ENCODE measurements at regions not wholly inside any gene's neighbourhood (a gene's known extent, or its start where the extent isn't known, plus 50 kb on each side); places are given as distances from the start of the nearest gene placed in this dataset.
"Not testable (repeated sequence)": the region's sequence is repeated elsewhere in the genome, so short reads cannot be mapped to it uniquely, and the experiment has no call there.

DNA sequence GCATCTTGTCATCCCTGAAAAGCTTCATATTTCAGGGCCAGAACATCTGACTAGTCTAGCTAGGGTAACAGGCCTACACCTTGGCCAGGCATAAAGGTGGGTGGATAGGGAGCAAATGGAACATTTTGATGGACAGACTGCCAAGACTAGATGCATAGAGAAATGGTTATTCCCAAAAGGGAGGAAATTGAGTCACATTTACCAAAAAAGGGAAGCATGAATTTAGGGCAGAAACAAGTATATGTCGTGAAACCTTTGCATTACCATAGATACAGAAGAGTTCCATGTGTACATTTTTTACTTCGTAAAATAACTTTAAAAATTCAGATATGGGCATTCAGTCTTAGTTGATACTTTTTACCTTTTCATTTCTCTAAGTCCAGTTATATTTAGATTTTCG is 101.3 kb upstream of the ZEB2 start:
- peaks cover 2% of the 10 kb centered on the region for H3K4me1 ChIP-seq
- no peak for ATAC-seq
- TF ChIP-seq, protein P1, sequence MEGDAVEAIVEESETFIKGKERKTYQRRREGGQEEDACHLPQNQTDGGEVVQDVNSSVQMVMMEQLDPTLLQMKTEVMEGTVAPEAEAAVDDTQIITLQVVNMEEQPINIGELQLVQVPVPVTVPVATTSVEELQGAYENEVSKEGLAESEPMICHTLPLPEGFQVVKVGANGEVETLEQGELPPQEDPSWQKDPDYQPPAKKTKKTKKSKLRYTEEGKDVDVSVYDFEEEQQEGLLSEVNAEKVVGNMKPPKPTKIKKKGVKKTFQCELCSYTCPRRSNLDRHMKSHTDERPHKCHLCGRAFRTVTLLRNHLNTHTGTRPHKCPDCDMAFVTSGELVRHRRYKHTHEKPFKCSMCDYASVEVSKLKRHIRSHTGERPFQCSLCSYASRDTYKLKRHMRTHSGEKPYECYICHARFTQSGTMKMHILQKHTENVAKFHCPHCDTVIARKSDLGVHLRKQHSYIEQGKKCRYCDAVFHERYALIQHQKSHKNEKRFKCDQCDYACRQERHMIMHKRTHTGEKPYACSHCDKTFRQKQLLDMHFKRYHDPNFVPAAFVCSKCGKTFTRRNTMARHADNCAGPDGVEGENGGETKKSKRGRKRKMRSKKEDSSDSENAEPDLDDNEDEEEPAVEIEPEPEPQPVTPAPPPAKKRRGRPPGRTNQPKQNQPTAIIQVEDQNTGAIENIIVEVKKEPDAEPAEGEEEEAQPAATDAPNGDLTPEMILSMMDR (IDR thresholded peaks at IDR 0.05) = no peak

DNA sequence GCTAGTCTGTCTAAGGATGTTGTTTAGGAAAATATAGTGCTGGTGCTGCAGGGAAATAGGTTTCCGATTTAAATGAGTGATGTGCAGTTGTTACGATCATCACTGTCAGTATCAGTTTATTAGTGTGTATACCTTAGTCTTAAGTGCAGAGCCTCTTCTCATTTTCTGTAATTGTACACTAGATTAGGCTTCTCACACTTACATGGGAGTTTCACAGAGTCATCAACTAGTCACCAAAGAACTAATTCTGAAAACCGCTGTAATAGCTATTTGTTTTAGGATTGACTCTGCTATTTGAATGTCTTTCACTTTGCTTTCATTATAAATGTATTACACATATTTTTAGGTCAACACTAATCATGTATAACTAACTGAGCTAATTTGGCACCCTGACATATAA is 99.8 kb upstream of the ZEB2 start:
- TF ChIP-seq, protein P1 (IDR thresholded peaks at IDR 0.05) = no peak
- no peaks in the 10 kb centered on the region for H3K9me3 ChIP-seq
- intact Hi-C loops (cut with DNase I) = no loop called here
- H3K27me3 ChIP-seq = no peaks in the 10 kb centered on the region
- no peak overlapping the region for H3K4me3 ChIP-seq
- H3K27ac ChIP-seq = no peak overlapping the region
- H3K4me1 ChIP-seq = peaks cover 9% of the 10 kb centered on the region
- no peaks in the 10 kb centered on the region for H3K36me3 ChIP-seq
- DNase-seq (no peak), ATAC-seq (no peak)

More for the DNA sequence above, 101.3 kb upstream of the ZEB2 start:
- no peaks in the 10 kb centered on the region for H3K9me3 ChIP-seq
- H3K4me3 ChIP-seq = no peak overlapping the region
- DNase-seq = no peak
- no peak overlapping the region for H3K27ac ChIP-seq
- intact Hi-C loops (cut with DNase I) = no loop called here
- no peaks in the 10 kb centered on the region for H3K36me3 ChIP-seq
- H3K27me3 ChIP-seq = no peaks in the 10 kb centered on the region

- H3K4me3 ChIP-seq; H3K4me1 ChIP-seq; DNase-seq; H3K36me3 ChIP-seq; intact Hi-C loops (cut with DNase I); H3K27ac ChIP-seq; H3K9me3 ChIP-seq; H3K27me3 ChIP-seq; ATAC-seq: not testable (repeated sequence)
Observed at GRCh38 chr2:144617171-144617570, 97.3 kb upstream of the ZEB2 start.

- no peak overlapping the region for H3K27ac ChIP-seq
- intact Hi-C loops (cut with DNase I) = no loop called here
- no peak for ATAC-seq
- DNase-seq = no peak
- H3K4me1 ChIP-seq = peaks cover 9% of the 10 kb centered on the region
- TF ChIP-seq, protein P1 (IDR thresholded peaks at IDR 0.05) = no peak
- H3K36me3 ChIP-seq = no peaks in the 10 kb centered on the region
- no peaks in the 10 kb centered on the region for H3K9me3 ChIP-seq
- no peak overlapping the region for H3K4me3 ChIP-seq
- no peaks in the 10 kb centered on the region for H3K27me3 ChIP-seq
Observed at GRCh38 chr2:144615866-144616565, 96.1 kb upstream of the ZEB2 start.

GRCh38 chr2:144607891-144608521 is 88.1 kb upstream of the ZEB2 start:
- DNase-seq = no peak
- peak; percentile 77 for ATAC-seq

DNA sequence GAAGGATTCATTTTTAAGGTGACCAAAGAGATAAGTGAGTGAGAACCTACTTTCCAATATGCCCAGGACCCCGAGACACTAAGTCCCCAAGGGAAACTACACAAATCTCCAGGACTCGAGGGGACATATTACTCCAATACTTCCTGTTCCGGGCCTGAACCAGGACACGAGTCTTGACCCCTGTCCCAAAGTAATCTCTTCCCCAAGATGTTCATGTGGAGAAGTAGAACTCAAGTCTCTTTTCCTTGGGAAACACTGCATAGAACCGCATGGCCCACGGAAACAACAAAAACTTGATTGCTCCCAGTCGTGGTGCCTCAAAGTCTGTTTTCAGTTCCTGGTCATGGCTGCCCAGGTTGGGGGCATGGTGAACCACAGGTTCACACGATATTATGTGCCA is 87.2 kb upstream of the ZEB2 start:
- Histone ChIP-seq H3K27ac (peak overlapping the region; percentile 31), H3K9me3 (no peaks in the 10 kb centered on the region), H3K27me3 (no peaks in the 10 kb centered on the region), H3K4me1 (peaks cover 3% of the 10 kb centered on the region), H3K4me3 (no peak overlapping the region), H3K36me3 (no peaks in the 10 kb centered on the region)
- intact Hi-C loops (cut with DNase I) = no loop called here
- TF ChIP-seq, protein P1 (IDR thresholded peaks at IDR 0.05) = no peak
- DNase-seq = no peak
- ATAC-seq = peak; percentile 62

More at GRCh38 chr2:144607891-144608521, 88.1 kb upstream of the ZEB2 start:
- intact Hi-C loops (cut with DNase I) = no loop called here
- H3K27me3 ChIP-seq = no peaks in the 10 kb centered on the region
- no peaks in the 10 kb centered on the region for H3K9me3 ChIP-seq
- peak overlapping the region; percentile 33 for H3K27ac ChIP-seq
- H3K36me3 ChIP-seq = no peaks in the 10 kb centered on the region
- TF ChIP-seq, protein P1 (IDR thresholded peaks at IDR 0.05) = no peak
- peaks cover 3% of the 10 kb centered on the region for H3K4me1 ChIP-seq
- no peak overlapping the region for H3K4me3 ChIP-seq
